PC-9 (cell line): ENCODE measurements at regions not wholly inside any gene's neighbourhood (a gene's known extent, or its start where the extent isn't known, plus 50 kb on each side); places are given as distances from the start of the nearest gene placed in this dataset.

Experiments
- BruUV-seq: library from RNA; stranded (reverse); fragments of 400-500 nt; replicated peaks from 2 replicates; lab custom pipeline; 2021; lab: Mats Ljungman, UMichigan
- CTCF ChIA-PET: fragments of 300-600 bp; sonication (Branson Sonifier 250); formaldehyde crosslinking; loops from one replicate; lab custom pipeline; 2022; ENCODE audit warnings: antibody characterized with exemption; lab: Charles Lee
- POLR2A ChIA-PET: fragments of 300-600 bp; sonication (Branson Sonifier 250); formaldehyde crosslinking; loops from one replicate; lab custom pipeline; 2022; ENCODE audit warnings: antibody characterized with exemption; ENCODE audit not compliant: unreplicated experiment; lab: Charles Lee
- DNase-seq, 2 experiments: peaks; one replicate each; pipeline versions ENCODE4 v3.0.0 to v3.0.0-alpha.2; 2015 to 2022; ENCODE audit warnings: mixed read lengths in 1 of 2
- H2AFZ ChIP-seq: fragments of 200-600 bp; sonication (generic); 2 replicates; pipeline ENCODE4 v1.8.1; 2017; ENCODE audit warnings: antibody characterized with exemption
- H3F3A ChIP-seq: fragments of 200-600 bp; sonication (generic); 2 replicates; pipeline ENCODE4 v1.8.1; 2017; ENCODE audit warnings: antibody characterized with exemption, mild to moderate bottlenecking, low read depth; ENCODE audit not compliant: insufficient read depth
- H3K27ac ChIP-seq: fragments of 200-600 bp; sonication (generic); 2 replicates; pipeline ENCODE4 v1.6.1; 2016; ENCODE audit warnings: mixed run types
- H3K27me3 ChIP-seq: fragments of 200-600 bp; sonication (generic); 2 replicates; pipeline ENCODE4 v1.6.1; 2016; ENCODE audit warnings: low read depth, mixed run types; ENCODE audit not compliant: insufficient read depth
- H3K36me3 ChIP-seq: fragments of 200-600 bp; sonication (generic); 2 replicates; pipeline ENCODE4 v1.6.1; 2016; ENCODE audit warnings: low read depth, mixed run types
- H3K4me1 ChIP-seq: fragments of 200-600 bp; sonication (generic); replicated peaks from 2 replicates; pipeline ENCODE4 v1.6.1; 2016; ENCODE audit warnings: mixed run types; ENCODE audit not compliant: insufficient read depth
- H3K4me2 ChIP-seq: fragments of 200-600 bp; sonication (generic); 2 replicates; pipeline ENCODE4 v1.6.1; 2017; ENCODE audit warnings: mixed run types
- H3K4me3 ChIP-seq: fragments of 200-600 bp; sonication (generic); 2 replicates; pipeline ENCODE4 v1.6.1; 2016; ENCODE audit warnings: mixed run types
- H3K79me2 ChIP-seq: fragments of 200-600 bp; sonication (generic); 2 replicates; pipeline ENCODE4 v1.6.1; 2017; ENCODE audit warnings: low read depth, mixed run types
- H3K9me2 ChIP-seq: fragments of 200-600 bp; sonication (generic); 2 replicates; pipeline ENCODE4 v1.8.1; 2017; ENCODE audit warnings: mild to moderate bottlenecking; ENCODE audit not compliant: insufficient read depth
- H3K9me3 ChIP-seq: fragments of 200-600 bp; sonication (generic); 2 replicates; pipeline ENCODE4 v1.8.1; 2016; ENCODE audit warnings: low read depth; ENCODE audit not compliant: insufficient read depth
- H4K20me1 ChIP-seq: fragments of 200-600 bp; sonication (generic); 2 replicates; pipeline ENCODE4 v1.8.1; 2017; ENCODE audit not compliant: insufficient read depth
- EZH2 ChIP-seq: fragments of 200-600 bp; sonication (generic); IDR thresholded peaks from 2 replicates; pipeline ENCODE4 v1.8.0; 2017; ENCODE audit warnings: antibody characterized with exemption, low read depth
- intact Hi-C: fragments of 100-400 bp; cut with micrococcal nuclease; formaldehyde crosslinking; loops from one replicate; pipeline ENCODE4 v1.10.0; 2022; ENCODE audit not compliant: unreplicated experiment
- TF ChIP-seq, protein P1 (sequence below): fragments of 200-600 bp; sonication (generic); conservative IDR thresholded peaks from 2 replicates; pipeline ENCODE4 v1.6.1; 2017; ENCODE audit warnings: mixed run types, antibody characterized with exemption, mild to moderate bottlenecking, moderate library complexity

GRCh38 chr3:16106050-16106449 is 68.4 kb upstream of the GALNT15 start:
- H3F3A ChIP-seq: peaks cover 9% of the 10 kb centered on the region
- TF ChIP-seq EZH2: no peak
- TF ChIP-seq, protein P1, sequence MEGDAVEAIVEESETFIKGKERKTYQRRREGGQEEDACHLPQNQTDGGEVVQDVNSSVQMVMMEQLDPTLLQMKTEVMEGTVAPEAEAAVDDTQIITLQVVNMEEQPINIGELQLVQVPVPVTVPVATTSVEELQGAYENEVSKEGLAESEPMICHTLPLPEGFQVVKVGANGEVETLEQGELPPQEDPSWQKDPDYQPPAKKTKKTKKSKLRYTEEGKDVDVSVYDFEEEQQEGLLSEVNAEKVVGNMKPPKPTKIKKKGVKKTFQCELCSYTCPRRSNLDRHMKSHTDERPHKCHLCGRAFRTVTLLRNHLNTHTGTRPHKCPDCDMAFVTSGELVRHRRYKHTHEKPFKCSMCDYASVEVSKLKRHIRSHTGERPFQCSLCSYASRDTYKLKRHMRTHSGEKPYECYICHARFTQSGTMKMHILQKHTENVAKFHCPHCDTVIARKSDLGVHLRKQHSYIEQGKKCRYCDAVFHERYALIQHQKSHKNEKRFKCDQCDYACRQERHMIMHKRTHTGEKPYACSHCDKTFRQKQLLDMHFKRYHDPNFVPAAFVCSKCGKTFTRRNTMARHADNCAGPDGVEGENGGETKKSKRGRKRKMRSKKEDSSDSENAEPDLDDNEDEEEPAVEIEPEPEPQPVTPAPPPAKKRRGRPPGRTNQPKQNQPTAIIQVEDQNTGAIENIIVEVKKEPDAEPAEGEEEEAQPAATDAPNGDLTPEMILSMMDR: no peak
- H3K36me3 ChIP-seq: no peaks in the 10 kb centered on the region
- CTCF ChIA-PET: no interaction called here
- no peak overlapping the region for H2AFZ ChIP-seq
- intact Hi-C loops: no loop called here
- POLR2A ChIA-PET: no interaction called here
- H3K9me2 ChIP-seq: no peaks in the 10 kb centered on the region
- H3K4me1 ChIP-seq: peaks cover 11% of the 10 kb centered on the region
- peaks cover 9% of the 10 kb centered on the region; the same call in 1 of the 2 replicates for H3K9me3 ChIP-seq
- H3K4me2 ChIP-seq: no peak overlapping the region
- H3K27me3 ChIP-seq: no peaks in the 10 kb centered on the region
- no peaks in the 10 kb centered on the region for H4K20me1 ChIP-seq
- DNase-seq: no peak
- H3K27ac ChIP-seq: no peak overlapping the region
- H3K79me2 ChIP-seq: no peaks in the 10 kb centered on the region
- BruUV-seq: no TSS peak
- no peak overlapping the region for H3K4me3 ChIP-seq

DNA sequence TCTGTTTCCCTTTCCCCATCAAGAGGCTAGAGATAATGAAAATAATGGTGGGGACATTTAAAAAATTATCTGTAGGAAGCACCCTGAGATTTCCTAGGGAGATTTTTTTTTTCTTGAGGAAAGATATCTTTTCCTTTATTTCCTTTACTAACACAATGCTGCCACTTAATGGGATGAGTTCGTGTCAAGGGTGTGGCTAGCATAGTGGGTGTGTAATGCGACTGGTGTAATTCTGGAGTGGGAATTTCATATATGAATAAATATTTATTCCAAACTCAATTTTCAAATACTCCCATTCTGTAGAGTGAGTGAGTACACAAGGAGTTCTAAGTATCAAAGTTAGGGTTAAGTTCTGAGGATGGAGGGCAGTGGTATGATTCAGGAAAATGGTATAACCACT is 66.1 kb upstream of the GALNT15 start:
- CTCF ChIA-PET: no interaction called here
- no peak for TF ChIP-seq EZH2
- TF ChIP-seq, protein P1: no peak
- BruUV-seq: no TSS peak

DNA sequence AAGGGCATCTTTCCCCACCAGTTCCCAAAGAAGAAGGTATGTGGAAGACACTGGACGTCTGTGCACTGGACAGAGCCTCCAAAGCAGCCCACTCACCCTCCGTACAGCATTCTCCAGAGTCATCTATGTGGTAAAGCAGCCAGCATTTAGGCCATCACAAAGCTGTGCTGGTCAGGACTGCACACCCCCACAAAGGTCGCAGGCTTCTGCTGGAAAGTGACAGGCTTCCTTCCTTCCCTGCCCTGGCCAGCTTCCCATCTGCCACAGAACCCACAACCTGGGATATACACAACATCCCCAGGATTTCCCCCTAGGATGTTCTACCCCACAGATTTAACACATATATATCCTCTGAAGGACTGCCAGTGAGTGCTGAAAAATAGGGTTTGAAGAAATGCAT is 64.6 kb upstream of the GALNT15 start:
- Histone ChIP-seq H3K9me2 (no peaks in the 10 kb centered on the region), H3K79me2 (no peaks in the 10 kb centered on the region), H3K4me3 (no peak overlapping the region), H3K27me3 (no peaks in the 10 kb centered on the region), H4K20me1 (no peaks in the 10 kb centered on the region), H2AFZ (no peak overlapping the region), H3K4me2 (no peak overlapping the region), H3K9me3 (0 out of 2 replicates have a peak, but pooled peaks cover 11% of the 10 kb centered on the region), H3F3A (no peaks in the 10 kb centered on the region), H3K27ac (no peak overlapping the region), H3K4me1 (no peaks in the 10 kb centered on the region), H3K36me3 (no peaks in the 10 kb centered on the region)
- intact Hi-C loops: no loop called here
- TF ChIP-seq, protein P1: no peak
- TF ChIP-seq EZH2: no peak
- POLR2A ChIA-PET: no interaction called here
- no TSS peak for BruUV-seq
- CTCF ChIA-PET: no interaction called here
- no peak for DNase-seq

More for the DNA sequence above, 66.1 kb upstream of the GALNT15 start:
- POLR2A ChIA-PET: no interaction called here
- DNase-seq: no peak
- no peak overlapping the region for H3K27ac ChIP-seq
- H3K4me1 ChIP-seq: no peaks in the 10 kb centered on the region
- no peaks in the 10 kb centered on the region for H4K20me1 ChIP-seq
- H3K4me2 ChIP-seq: no peak overlapping the region
- no peaks in the 10 kb centered on the region for H3K36me3 ChIP-seq
- H3K27me3 ChIP-seq: no peaks in the 10 kb centered on the region
- H3K79me2 ChIP-seq: no peaks in the 10 kb centered on the region
- H3K9me3 ChIP-seq: 0 out of 2 replicates have a peak, but pooled peaks cover 11% of the 10 kb centered on the region
- no peaks in the 10 kb centered on the region for H3F3A ChIP-seq
- intact Hi-C loops: no loop called here
- no peak overlapping the region for H3K4me3 ChIP-seq
- no peaks in the 10 kb centered on the region for H3K9me2 ChIP-seq
- H2AFZ ChIP-seq: no peak overlapping the region
